GM12891 (cell line): ENCODE measurements at regions not wholly inside any gene's neighbourhood (a gene's known extent, or its start where the extent isn't known, plus 50 kb on each side); places are given as distances from the start of the nearest gene placed in this dataset.

ENCODE experiments used
- PAX5 ChIP-seq: IDR thresholded peaks from 2 replicates; pipeline ENCODE4 v1.6.1; 2011; ENCODE audit warnings: low read length, moderate library complexity, mild to moderate bottlenecking; ENCODE audit not compliant: insufficient read depth, severe bottlenecking
- POLR2A ChIP-seq: IDR thresholded peaks from 2 replicates; pipeline ENCODE4 v1.6.1; 2011; ENCODE audit warnings: low read depth, low read length, control low read depth
- POLR2AphosphoS5 ChIP-seq: IDR thresholded peaks from 2 replicates; pipeline ENCODE4 v1.6.1; 2011; ENCODE audit warnings: low read depth, low read length, control low read depth
- TAF1 ChIP-seq: IDR thresholded peaks from 2 replicates; pipeline ENCODE4 v1.6.1; 2011; ENCODE audit warnings: low read depth, low read length, control low read depth

DNA sequence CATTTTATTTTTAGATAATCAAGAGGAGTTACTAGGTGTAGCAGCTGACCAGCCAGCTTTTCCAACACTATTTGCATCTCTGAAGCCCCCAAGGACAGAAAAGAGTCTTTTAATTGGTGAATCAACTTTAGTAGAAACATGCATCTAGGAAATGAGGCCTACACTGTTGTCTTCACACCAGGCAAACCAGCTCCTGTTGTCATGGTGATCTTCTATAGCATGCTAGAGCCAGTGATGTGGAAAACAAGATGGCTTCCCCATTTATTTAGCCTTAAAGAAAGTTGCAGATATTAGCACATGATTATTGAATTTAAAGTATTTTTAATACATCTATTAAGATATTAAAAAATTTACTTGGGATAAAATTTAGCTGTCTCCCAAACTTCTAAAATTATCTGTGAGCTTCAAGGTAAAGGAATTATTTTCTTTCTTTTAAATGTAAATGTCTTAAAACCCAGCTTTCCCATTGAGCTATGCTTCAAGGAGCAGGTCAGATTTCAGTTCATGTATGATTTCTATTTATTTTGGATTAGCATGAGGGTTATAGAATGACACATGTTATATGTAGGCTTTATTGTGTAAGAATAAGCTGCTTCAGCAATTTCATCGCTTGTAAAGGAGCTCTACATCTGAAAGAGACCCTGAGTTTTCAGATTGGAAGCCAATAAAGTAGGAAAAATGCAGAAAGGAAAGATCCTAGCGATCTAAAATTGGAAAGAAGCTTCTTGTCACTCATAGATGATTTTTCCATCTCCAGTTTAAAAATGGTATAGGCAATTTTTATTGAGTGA lies 564.9 kb upstream of the CITED2 start:
- no peak for TF ChIP-seq POLR2AphosphoS5
- TF ChIP-seq PAX5, result no peak
- no peak for TF ChIP-seq POLR2A
- no peak for TF ChIP-seq TAF1
